Fibroblast of lung (primary cell): ENCODE measurements at regions not wholly inside any gene's neighbourhood (a gene's known extent, or its start where the extent isn't known, plus 50 kb on each side); places are given as distances from the start of the nearest gene placed in this dataset.

Experiments
- EZH2 ChIP-seq: IDR thresholded peaks from 2 replicates; pipeline ENCODE4 v1.5.1; 2012; ENCODE audit warnings: low read length, control low read depth, mild to moderate bottlenecking; ENCODE audit errors: missing control alignments
- TF ChIP-seq, protein P1 (sequence below), 2 donors: IDR thresholded peaks in 1 of 2; conservative IDR thresholded peaks in 1 of 2; 1 replicate in 1 of 2; 2 replicates in 1 of 2; pipeline ENCODE4 v1.5.1; 2011 to 2012; ENCODE audit warnings: low read length in 2 of 2, control low read depth in 1 of 2, inconsistent platforms in 1 of 2, low read depth in 1 of 2, mild to moderate bottlenecking in 1 of 2

DNA sequence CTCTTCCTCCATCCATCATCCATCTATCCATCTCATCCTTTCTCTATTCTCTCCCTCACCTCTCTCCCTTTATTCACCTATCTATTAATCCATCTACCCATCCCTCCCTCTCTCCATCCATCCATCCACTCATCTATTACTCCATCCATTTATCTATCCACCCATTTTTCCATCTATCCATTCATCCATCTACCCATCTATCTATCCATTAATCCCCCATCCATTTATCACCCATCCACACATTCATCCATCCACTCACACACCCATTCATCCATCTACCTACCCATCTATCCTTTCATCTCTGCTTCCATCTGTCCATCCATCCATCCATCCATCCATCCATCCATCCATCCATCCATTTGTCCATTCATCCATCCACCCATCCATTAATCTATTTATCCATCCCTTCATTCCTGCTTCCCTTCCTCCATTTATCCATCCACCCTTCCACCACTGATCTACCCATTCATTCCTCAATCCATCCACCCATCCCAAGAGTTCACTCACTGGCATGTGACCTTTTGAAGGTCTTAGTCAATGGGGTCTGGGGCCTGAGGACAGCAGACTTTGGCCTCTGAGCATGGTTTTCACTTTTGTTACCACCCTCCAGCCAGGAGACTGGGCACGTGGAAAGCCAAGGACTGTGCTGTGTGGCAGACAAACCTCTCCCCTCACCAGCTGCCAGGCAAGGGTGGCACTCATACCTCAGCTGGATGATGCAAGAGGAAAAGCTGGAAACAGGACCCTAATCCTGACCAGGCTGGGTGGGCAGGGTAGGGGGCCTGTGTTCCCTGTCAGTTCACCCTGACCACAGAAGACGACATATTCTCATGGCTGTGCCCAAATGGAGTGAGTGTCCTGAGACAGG is 126.7 kb downstream of the URI1 start:
- TF ChIP-seq, protein P1, sequence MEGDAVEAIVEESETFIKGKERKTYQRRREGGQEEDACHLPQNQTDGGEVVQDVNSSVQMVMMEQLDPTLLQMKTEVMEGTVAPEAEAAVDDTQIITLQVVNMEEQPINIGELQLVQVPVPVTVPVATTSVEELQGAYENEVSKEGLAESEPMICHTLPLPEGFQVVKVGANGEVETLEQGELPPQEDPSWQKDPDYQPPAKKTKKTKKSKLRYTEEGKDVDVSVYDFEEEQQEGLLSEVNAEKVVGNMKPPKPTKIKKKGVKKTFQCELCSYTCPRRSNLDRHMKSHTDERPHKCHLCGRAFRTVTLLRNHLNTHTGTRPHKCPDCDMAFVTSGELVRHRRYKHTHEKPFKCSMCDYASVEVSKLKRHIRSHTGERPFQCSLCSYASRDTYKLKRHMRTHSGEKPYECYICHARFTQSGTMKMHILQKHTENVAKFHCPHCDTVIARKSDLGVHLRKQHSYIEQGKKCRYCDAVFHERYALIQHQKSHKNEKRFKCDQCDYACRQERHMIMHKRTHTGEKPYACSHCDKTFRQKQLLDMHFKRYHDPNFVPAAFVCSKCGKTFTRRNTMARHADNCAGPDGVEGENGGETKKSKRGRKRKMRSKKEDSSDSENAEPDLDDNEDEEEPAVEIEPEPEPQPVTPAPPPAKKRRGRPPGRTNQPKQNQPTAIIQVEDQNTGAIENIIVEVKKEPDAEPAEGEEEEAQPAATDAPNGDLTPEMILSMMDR (conservative IDR thresholded peaks at IDR 0.05 in 1 of 2, IDR thresholded peaks at IDR 0.05 in 1 of 2; ENCODE audit: low read depth in 1 of 2, low read length in 2 of 2) = no peak
- no peak for TF ChIP-seq EZH2
